BE2C (cell line): ENCODE measurements at regions not wholly inside any gene's neighbourhood (a gene's known extent, or its start where the extent isn't known, plus 50 kb on each side); places are given as distances from the start of the nearest gene placed in this dataset.
A peak's percentile ranks its signal among the peaks of the same experiment; 100 is the strongest.

Source experiments
- DNase-seq: peaks from one replicate; pipeline ENCODE4 v3.0.0-alpha.2; 2020
- H3K27me3 ChIP-seq: fragments of 250-450 bp; sonication (Bioruptor Pico); 2 replicates; pipeline ENCODE4 v1.5.1; 2020; ENCODE audit warnings: mild to moderate bottlenecking
- H3K36me3 ChIP-seq: fragments of 250-450 bp; sonication (Bioruptor Pico); 2 replicates; pipeline ENCODE4 v1.5.1; 2020; ENCODE audit warnings: mild to moderate bottlenecking
- H3K4me1 ChIP-seq: fragments of 250-450 bp; sonication (Bioruptor Pico); 2 replicates; pipeline ENCODE4 v1.5.1; 2020
- H3K4me3 ChIP-seq: 2 replicates; pipeline ENCODE4 v1.5.1; 2011; ENCODE audit warnings: low read depth, low read length
- H3K9me3 ChIP-seq: fragments of 250-450 bp; sonication (Bioruptor Pico); 2 replicates; pipeline ENCODE4 v1.5.1; 2020
- TF ChIP-seq, protein P1 (sequence below): IDR thresholded peaks from 2 replicates; pipeline ENCODE4 v1.5.1; 2012; ENCODE audit warnings: mild to moderate bottlenecking, low read depth, low read length

DNA sequence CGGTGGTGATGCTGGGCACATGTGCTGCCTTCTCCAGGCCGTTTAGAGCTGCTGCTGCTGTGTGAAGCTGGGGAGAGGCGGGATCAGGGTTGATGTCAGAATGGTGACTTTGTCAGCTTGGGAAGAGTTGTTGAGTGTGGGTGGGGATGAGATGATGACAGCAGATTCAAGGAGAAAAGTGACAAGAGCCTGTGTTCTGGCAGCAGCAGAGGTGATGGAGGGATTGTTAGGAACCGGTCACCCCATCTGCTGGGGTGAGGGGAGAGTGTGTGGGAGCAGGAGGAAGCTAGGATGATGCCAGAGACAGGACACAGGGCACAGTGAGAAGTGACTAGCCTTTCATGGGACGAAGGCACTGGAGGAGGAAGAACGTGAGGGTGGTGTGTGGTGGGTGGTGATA lies 345.5 kb downstream of the RNF144A start:
- DNase-seq: no peak
- H3K36me3 ChIP-seq: no peaks in the 10 kb centered on the region
- H3K4me3 ChIP-seq: no peak overlapping the region
- H3K4me1 ChIP-seq: no peaks in the 10 kb centered on the region; the same call in 1 of the 2 replicates
- H3K27me3 ChIP-seq: no peaks in the 10 kb centered on the region
- H3K9me3 ChIP-seq: no peaks in the 10 kb centered on the region
- TF ChIP-seq, protein P1, sequence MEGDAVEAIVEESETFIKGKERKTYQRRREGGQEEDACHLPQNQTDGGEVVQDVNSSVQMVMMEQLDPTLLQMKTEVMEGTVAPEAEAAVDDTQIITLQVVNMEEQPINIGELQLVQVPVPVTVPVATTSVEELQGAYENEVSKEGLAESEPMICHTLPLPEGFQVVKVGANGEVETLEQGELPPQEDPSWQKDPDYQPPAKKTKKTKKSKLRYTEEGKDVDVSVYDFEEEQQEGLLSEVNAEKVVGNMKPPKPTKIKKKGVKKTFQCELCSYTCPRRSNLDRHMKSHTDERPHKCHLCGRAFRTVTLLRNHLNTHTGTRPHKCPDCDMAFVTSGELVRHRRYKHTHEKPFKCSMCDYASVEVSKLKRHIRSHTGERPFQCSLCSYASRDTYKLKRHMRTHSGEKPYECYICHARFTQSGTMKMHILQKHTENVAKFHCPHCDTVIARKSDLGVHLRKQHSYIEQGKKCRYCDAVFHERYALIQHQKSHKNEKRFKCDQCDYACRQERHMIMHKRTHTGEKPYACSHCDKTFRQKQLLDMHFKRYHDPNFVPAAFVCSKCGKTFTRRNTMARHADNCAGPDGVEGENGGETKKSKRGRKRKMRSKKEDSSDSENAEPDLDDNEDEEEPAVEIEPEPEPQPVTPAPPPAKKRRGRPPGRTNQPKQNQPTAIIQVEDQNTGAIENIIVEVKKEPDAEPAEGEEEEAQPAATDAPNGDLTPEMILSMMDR: no peak

DNA sequence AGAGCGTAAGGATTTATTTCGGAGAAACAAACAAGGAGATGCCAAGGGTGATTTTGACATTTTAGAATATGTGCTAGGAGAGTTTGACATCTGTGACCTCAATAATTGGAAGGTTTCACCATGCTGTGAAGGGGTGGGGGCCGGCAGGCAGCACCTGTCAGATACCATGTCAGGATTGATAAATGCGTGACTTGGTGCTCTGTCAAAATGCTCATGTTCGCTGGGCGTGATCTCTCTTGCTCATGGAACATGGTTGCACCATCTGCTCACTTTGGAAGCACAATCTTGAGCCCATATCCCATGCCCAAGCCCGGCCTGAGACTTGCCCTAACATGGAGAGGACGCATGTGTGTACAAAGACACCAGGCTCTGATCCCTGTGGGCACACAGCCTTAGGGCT lies 347.6 kb downstream of the RNF144A start:
- no peaks in the 10 kb centered on the region; the same call in 1 of the 2 replicates for H3K9me3 ChIP-seq
- no peaks in the 10 kb centered on the region; the same call in none of the 2 replicates for H3K4me1 ChIP-seq
- no peak for DNase-seq
- H3K4me3 ChIP-seq: no peak overlapping the region
- no peaks in the 10 kb centered on the region for H3K36me3 ChIP-seq
- no peaks in the 10 kb centered on the region for H3K27me3 ChIP-seq
- TF ChIP-seq, protein P1: no peak

DNA sequence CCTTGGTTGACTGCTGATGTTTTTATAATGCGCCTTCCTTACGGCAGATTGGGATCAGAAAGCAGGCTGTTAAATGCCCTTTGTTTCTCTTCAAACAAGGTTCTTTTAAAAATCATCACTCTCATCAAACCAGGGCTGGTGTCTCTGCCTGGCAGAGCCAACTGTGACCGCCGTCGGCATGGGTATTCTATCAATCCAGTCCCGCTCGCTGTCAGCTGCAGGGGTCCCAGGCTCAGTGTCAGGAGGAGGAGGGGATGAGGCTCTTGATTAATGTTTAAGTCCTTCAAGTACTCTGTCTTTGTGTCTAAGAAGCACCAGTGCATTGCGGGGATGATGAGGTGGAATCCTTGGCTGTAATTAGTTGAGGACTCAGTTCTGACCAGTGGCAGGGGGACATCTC lies 348.1 kb downstream of the RNF144A start:
- TF ChIP-seq, protein P1: no peak
- H3K4me3 ChIP-seq: no peak overlapping the region
- no peak for DNase-seq
- H3K36me3 ChIP-seq: no peaks in the 10 kb centered on the region
- no peaks in the 10 kb centered on the region for H3K27me3 ChIP-seq
- no peaks in the 10 kb centered on the region; the same call in none of the 2 replicates for H3K4me1 ChIP-seq
- no peaks in the 10 kb centered on the region; the same call in 1 of the 2 replicates for H3K9me3 ChIP-seq

DNA sequence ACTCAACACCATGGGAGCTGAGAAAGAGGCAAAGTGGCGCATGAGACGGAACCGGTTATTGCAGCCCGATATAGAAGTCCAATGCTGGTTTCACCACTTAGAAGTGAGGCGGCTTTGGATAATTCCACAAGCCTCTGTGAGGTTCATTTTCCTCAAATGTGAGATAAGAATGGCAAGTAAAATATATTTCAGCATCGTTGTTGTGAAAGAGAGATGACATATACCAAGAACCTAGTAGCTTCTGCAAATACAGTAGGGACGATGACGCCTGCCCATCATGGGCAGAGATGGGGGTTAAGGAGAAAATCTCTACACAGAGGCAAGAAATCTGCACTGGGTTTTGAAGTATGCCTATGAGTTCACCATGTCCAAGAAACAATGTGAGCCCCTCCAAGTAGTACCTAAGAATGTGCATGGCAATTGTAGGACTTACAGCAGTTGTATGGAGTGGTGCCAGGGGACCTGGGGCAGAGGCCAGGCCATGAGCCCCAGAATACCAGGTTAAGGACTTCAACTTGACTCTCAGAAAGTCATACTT lies 352.0 kb downstream of the RNF144A start:
- DNase-seq: no peak
- Histone ChIP-seq H3K36me3 (no peaks in the 10 kb centered on the region), H3K27me3 (no peaks in the 10 kb centered on the region), H3K4me1 (peaks cover 5% of the 10 kb centered on the region), H3K4me3 (no peak overlapping the region), H3K9me3 (no peaks in the 10 kb centered on the region; the same call in 1 of the 2 replicates)
- TF ChIP-seq, protein P1: no peak

DNA sequence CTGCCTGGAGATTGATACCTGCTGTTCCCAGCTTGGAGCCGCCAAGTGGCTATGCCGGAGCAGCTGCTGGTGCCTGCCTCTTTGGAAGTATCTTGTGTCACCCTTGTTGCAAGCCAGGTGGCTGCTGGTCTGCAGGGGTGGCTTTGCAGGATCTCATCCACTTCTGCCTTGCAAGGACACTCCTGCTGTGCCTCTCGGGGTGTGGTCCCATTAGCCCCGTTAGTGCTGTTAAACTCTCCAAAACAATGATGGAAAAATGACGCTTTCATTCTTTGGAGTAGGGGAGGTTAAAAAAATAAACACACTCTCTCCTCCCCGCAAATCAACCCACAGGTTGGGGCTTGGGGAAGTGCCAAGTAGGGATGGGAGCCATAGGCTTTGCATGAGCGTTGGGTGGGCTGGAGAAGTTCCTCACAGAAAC lies 352.8 kb downstream of the RNF144A start:
- Histone ChIP-seq H3K4me1 (peaks cover 5% of the 10 kb centered on the region), H3K4me3 (no peak overlapping the region), H3K27me3 (no peaks in the 10 kb centered on the region), H3K9me3 (no peaks in the 10 kb centered on the region; the same call in 1 of the 2 replicates), H3K36me3 (no peaks in the 10 kb centered on the region)
- DNase-seq: no peak
- TF ChIP-seq, protein P1: no peak

DNA sequence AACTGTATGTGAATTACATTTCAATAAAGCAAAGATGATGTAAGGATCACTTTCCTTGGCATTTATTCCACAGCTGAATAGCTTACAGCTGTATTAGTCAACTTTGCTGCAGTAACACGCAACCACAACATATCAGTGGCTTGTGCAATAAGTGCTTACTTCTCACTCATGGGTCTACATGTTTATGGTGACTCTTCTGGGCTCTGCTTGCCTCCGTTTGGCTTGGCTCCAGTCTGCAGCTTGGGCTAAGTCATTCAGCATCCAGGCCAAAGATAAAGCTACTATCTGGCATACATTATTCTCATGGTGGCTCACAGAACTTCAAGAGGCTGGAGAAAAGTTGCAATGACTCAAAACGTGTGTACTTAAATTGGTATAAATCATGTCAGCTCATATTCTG lies 355.0 kb downstream of the RNF144A start:
- Histone ChIP-seq H3K9me3 (no peaks in the 10 kb centered on the region; the same call in 1 of the 2 replicates), H3K27me3 (no peaks in the 10 kb centered on the region), H3K4me3 (no peak overlapping the region), H3K36me3 (no peaks in the 10 kb centered on the region), H3K4me1 (peaks cover 5% of the 10 kb centered on the region)
- TF ChIP-seq, protein P1: no peak
- DNase-seq: peak; percentile 30
